ENCODE measurements at regions not wholly inside any gene's neighbourhood (a gene's known extent, or its start where the extent isn't known, plus 50 kb on each side); places are given as distances from the start of the nearest gene placed in this dataset.

DNA sequence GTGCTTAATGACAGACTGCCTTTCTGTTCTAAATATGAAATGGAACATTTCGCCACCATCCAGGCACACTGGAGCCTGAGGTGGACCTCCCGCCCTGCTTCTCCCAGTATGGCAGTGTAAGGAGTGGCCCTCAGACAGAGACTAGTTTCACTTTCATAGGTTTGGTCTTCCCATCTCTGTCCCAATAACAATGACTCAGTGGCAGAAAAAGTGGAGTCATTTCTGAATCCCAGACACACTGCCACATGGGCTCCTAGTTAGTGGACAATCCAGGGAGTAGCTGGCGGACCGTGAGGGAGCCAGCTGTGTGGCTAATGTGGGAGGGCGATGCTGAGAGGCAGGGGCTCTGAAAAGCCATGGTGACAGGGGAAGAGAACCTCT is 95.6 kb upstream of the TSPAN2 start:
- Histone ChIP-seq H3K4me1 (ENCODE audit: insufficient read depth, insufficient read length) (no peaks in the 10 kb centered on the region), H3K27me3 (ENCODE audit: insufficient read depth, insufficient read length) (no peaks in the 10 kb centered on the region), H3K4me3 (ENCODE audit: insufficient read length, low read depth) (no peak overlapping the region), H3K9me3 (ENCODE audit: insufficient read depth, low read length) (no peaks in the 10 kb centered on the region), H3K36me3 (ENCODE audit: insufficient read depth, insufficient read length, low read length) (no peaks in the 10 kb centered on the region), H3K9ac (ENCODE audit: insufficient read length, low read depth) (no peak overlapping the region)
- TF ChIP-seq ZNF274 (IDR thresholded peaks at IDR 0.05; ENCODE audit: low read depth, low read length) (no peak), YY1 (IDR thresholded peaks at IDR 0.05; ENCODE audit: insufficient read depth, insufficient read length) (no peak), SUZ12 (IDR thresholded peaks at IDR 0.05; ENCODE audit: extremely low read depth, insufficient read depth, insufficient read length) (no peak)
- DNase-seq (ENCODE audit: low read depth, low spot score) = no peak

DNA sequence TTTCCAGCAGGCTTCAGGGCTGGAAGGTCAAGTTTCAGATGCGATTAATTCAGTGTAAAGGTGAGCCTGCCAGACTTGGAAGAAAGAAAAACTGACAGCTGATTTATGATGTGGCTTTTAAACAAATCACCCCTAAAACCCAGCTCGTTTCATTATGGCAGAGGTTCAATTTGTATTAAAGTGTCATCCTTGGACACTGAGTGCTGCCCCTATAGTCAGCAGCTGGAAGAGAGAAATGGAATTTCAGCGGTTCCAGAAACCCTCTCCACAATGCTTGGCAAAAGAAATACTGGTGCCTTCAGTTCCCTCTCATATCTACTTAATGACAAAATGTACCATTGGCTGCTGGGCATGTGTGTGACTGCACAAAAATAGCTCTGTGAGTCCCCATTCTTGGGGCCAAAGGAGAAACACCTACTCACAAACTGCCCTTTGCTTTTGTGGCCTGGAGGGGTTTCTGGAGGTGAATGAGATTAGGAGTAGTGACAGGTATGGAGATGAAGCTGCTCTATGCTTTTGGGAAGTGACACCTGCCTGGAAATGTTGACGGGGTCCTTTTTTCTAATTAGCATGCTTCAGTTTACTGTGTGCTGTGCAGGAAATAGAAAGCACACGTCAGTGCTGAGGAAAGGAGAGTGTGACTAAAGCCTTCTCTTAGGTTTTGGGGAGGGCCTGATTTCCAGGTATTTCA is 95.1 kb upstream of the TSPAN2 start:
- Histone ChIP-seq H3K4me1 (ENCODE audit: insufficient read depth, insufficient read length) (no peaks in the 10 kb centered on the region), H3K9me3 (ENCODE audit: insufficient read depth, low read length) (no peaks in the 10 kb centered on the region), H3K27me3 (ENCODE audit: insufficient read depth, insufficient read length) (no peaks in the 10 kb centered on the region), H3K9ac (ENCODE audit: insufficient read length, low read depth) (no peak overlapping the region), H3K4me3 (ENCODE audit: insufficient read length, low read depth) (no peak overlapping the region), H3K36me3 (ENCODE audit: insufficient read depth, insufficient read length, low read length) (no peaks in the 10 kb centered on the region)
- no peak for DNase-seq (ENCODE audit: low read depth, low spot score)
- TF ChIP-seq SUZ12 (IDR thresholded peaks at IDR 0.05; ENCODE audit: extremely low read depth, insufficient read depth, insufficient read length) = no peak
- no peak for TF ChIP-seq YY1 (IDR thresholded peaks at IDR 0.05; ENCODE audit: insufficient read depth, insufficient read length)
- no peak for TF ChIP-seq ZNF274 (IDR thresholded peaks at IDR 0.05; ENCODE audit: low read depth, low read length)

DNA sequence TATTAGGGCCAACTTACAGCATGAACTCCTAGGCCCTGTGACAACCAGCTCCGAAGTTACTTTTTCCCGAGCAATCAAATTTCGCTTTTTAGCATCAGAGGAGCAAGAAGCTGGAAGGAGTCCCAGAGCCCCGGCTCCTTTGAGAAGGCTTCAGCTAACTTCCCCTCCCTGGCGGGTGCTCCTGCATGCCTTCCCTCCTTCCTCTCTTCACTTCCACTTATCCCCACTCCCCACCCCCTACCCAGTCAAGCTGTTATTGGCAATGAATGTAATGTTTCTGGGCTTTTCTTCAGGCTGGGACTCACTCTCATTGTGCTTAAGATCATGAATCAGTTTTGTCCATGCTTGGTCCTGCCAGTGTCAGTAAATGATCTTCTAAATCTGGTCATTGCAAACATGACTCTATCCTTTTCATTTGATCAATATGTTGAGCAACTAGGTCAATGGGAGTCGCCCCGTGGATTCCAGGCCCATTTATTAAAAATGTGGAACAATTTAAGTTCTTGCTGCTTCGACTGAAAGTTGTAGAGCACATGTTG is 94.5 kb upstream of the TSPAN2 start:
- no peaks in the 10 kb centered on the region for H3K36me3 ChIP-seq (ENCODE audit: insufficient read depth, insufficient read length, low read length)
- TF ChIP-seq YY1 (IDR thresholded peaks at IDR 0.05; ENCODE audit: insufficient read depth, insufficient read length) (no peak), SUZ12 (IDR thresholded peaks at IDR 0.05; ENCODE audit: extremely low read depth, insufficient read depth, insufficient read length) (no peak), ZNF274 (IDR thresholded peaks at IDR 0.05; ENCODE audit: low read depth, low read length) (no peak)
- no peak for DNase-seq (ENCODE audit: low read depth, low spot score)
- H3K4me1 ChIP-seq (ENCODE audit: insufficient read depth, insufficient read length) = no peaks in the 10 kb centered on the region
- no peaks in the 10 kb centered on the region for H3K27me3 ChIP-seq (ENCODE audit: insufficient read depth, insufficient read length)
- no peak overlapping the region for H3K9ac ChIP-seq (ENCODE audit: insufficient read length, low read depth)
- no peak overlapping the region for H3K4me3 ChIP-seq (ENCODE audit: insufficient read length, low read depth)
- no peaks in the 10 kb centered on the region for H3K9me3 ChIP-seq (ENCODE audit: insufficient read depth, low read length)

DNA sequence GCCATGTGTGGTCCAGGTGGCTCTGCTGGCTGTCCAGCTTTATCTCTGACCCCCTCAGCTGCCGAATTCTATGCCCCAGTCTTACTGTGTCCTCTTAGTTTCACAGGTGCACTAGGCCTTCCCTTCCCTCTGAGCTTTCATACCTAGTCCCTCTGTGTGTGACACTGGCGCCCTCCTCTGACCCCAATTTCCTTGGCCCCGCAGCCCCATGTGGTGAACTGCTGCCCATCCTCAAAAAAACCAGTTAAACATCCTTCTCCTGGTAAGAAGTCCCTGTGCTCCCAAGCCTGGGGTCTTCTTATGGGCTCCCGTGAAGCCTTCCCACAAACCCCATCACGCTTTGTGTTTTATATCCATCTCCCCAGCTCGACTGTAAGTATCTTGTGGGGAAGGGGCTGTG is 93.9 kb upstream of the TSPAN2 start:
- DNase-seq (ENCODE audit: low read depth, low spot score) = peak; percentile 20
- Histone ChIP-seq H3K4me3 (ENCODE audit: insufficient read length, low read depth) (no peak overlapping the region), H3K4me1 (ENCODE audit: insufficient read depth, insufficient read length) (no peaks in the 10 kb centered on the region), H3K27me3 (ENCODE audit: insufficient read depth, insufficient read length) (no peaks in the 10 kb centered on the region), H3K9me3 (ENCODE audit: insufficient read depth, low read length) (no peaks in the 10 kb centered on the region), H3K36me3 (ENCODE audit: insufficient read depth, insufficient read length, low read length) (no peaks in the 10 kb centered on the region), H3K9ac (ENCODE audit: insufficient read length, low read depth) (no peak overlapping the region)
- TF ChIP-seq ZNF274 (IDR thresholded peaks at IDR 0.05; ENCODE audit: low read depth, low read length) = no peak
- TF ChIP-seq YY1 (IDR thresholded peaks at IDR 0.05; ENCODE audit: insufficient read depth, insufficient read length) = no peak
- no peak for TF ChIP-seq SUZ12 (IDR thresholded peaks at IDR 0.05; ENCODE audit: extremely low read depth, insufficient read depth, insufficient read length)

DNA sequence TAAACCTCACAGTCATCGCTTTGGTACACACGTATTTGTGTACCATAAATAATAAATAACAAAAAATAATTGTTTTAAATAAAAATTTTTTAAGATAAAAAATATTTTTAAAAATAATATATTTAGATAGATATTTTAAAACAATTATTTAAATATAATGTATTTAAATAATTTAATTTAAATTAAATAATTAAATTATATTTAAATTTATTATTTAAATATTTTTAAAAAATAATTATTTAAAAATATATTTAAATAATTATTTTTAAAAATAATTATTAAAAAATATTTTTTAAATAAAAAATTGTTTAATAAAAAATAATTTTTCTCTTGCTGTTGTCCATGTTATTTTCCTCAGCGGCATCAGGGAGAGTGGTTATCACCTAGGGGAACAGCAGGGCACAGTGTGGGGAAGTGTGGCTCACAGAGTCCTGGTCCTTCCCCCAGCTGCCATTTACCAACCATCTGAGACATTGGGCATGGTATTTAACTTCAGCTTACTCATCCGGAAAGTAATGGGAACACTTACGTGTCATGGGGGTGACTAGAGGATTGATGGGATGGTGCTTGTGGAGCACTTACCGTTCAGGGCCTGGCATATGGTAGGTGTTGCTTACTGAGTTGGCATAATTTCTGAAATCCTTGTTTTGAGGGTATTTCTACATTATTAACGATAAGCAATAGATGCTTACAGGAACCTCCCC is 92.9 kb upstream of the TSPAN2 start:
- no peak overlapping the region for H3K4me3 ChIP-seq (ENCODE audit: insufficient read length, low read depth)
- no peak for TF ChIP-seq SUZ12 (IDR thresholded peaks at IDR 0.05; ENCODE audit: extremely low read depth, insufficient read depth, insufficient read length)
- H3K9me3 ChIP-seq (ENCODE audit: insufficient read depth, low read length) = no peaks in the 10 kb centered on the region
- DNase-seq (ENCODE audit: low read depth, low spot score) = no peak
- no peaks in the 10 kb centered on the region for H3K4me1 ChIP-seq (ENCODE audit: insufficient read depth, insufficient read length)
- no peak overlapping the region for H3K9ac ChIP-seq (ENCODE audit: insufficient read length, low read depth)
- H3K36me3 ChIP-seq (ENCODE audit: insufficient read depth, insufficient read length, low read length) = no peaks in the 10 kb centered on the region
- no peaks in the 10 kb centered on the region for H3K27me3 ChIP-seq (ENCODE audit: insufficient read depth, insufficient read length)

DNA sequence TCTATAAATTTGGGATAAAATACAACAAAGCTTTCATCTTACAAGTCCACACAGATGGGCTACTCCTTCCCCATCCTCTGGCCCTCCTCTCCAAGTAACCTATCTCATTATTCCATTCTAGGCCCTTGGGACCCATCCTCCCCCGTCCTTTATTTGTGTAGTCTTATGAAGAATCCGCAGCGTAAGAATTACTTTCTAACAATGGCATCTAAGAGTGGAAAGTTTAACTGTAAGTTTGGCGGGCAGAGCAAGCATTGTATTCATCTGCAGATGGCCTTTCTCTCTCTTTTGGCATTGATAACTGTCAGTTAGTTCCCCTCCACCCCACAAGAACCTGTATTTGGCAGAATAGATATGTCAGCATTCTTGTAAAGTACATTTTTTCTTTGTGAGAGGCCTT is 91.9 kb upstream of the TSPAN2 start:
- H3K27me3 ChIP-seq (ENCODE audit: insufficient read depth, insufficient read length) = no peaks in the 10 kb centered on the region
- H3K9me3 ChIP-seq (ENCODE audit: insufficient read depth, low read length) = no peaks in the 10 kb centered on the region
- H3K9ac ChIP-seq (ENCODE audit: insufficient read length, low read depth) = no peak overlapping the region
- TF ChIP-seq YY1 (IDR thresholded peaks at IDR 0.05; ENCODE audit: insufficient read depth, insufficient read length) = no peak
- no peak for TF ChIP-seq SUZ12 (IDR thresholded peaks at IDR 0.05; ENCODE audit: extremely low read depth, insufficient read depth, insufficient read length)
- TF ChIP-seq ZNF274 (IDR thresholded peaks at IDR 0.05; ENCODE audit: low read depth, low read length) = no peak
- H3K4me3 ChIP-seq (ENCODE audit: insufficient read length, low read depth) = no peak overlapping the region
- H3K4me1 ChIP-seq (ENCODE audit: insufficient read depth, insufficient read length) = no peaks in the 10 kb centered on the region
- no peak for DNase-seq (ENCODE audit: low read depth, low spot score)
- H3K36me3 ChIP-seq (ENCODE audit: insufficient read depth, insufficient read length, low read length) = no peaks in the 10 kb centered on the region

DNA sequence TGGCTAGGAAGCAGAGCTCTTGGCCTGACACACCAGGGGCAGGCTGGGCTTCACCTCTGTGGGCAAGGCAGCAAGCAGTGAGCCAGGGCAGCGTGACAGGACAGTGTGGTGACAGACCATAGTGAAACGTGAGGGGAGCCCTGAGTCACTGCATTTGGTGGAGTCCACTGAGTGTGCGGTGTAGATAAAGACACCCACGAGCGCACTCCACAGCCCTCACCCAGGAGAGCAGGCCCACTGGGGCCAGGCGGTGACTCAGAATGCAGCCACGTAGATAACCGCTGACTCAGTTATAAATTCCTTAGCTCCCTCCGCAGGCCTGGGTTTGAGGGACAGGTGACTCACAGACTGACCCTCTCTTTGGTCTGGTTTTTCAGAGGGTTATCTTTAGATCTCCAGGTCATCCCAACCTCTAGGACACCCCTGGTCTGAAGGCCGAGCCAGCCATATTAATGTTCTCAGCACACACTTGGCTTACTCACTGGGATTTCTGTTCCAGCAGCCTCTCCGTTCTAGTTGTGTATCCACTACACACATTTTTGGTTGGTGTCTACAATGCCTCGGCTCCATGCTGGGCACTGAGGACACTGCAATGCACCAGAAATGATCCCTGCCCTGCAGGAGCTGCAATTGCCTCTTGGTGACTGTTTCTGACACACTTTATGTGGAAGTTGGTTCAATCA is 90.2 kb upstream of the TSPAN2 start:
- Histone ChIP-seq H3K9me3 (ENCODE audit: insufficient read depth, low read length) (peaks cover 3% of the 10 kb centered on the region), H3K27me3 (ENCODE audit: insufficient read depth, insufficient read length) (no peaks in the 10 kb centered on the region), H3K4me1 (ENCODE audit: insufficient read depth, insufficient read length) (no peaks in the 10 kb centered on the region), H3K36me3 (ENCODE audit: insufficient read depth, insufficient read length, low read length) (no peaks in the 10 kb centered on the region), H3K4me3 (ENCODE audit: insufficient read length, low read depth) (no peak overlapping the region), H3K9ac (ENCODE audit: insufficient read length, low read depth) (no peak overlapping the region)
- DNase-seq (ENCODE audit: low read depth, low spot score) = no peak
- TF ChIP-seq YY1 (IDR thresholded peaks at IDR 0.05; ENCODE audit: insufficient read depth, insufficient read length) (no peak), ZNF274 (IDR thresholded peaks at IDR 0.05; ENCODE audit: low read depth, low read length) (no peak), SUZ12 (IDR thresholded peaks at IDR 0.05; ENCODE audit: extremely low read depth, insufficient read depth, insufficient read length) (no peak)
